Astrocyte of the hippocampus (primary cell): ENCODE measurements at regions not wholly inside any gene's neighbourhood (a gene's known extent, or its start where the extent isn't known, plus 50 kb on each side); places are given as distances from the start of the nearest gene placed in this dataset.

Experiments
- DNase-seq: peaks from one replicate; pipeline ENCODE4 v3.0.0; 2011; ENCODE audit warnings: low read depth, low spot score

- DNase-seq: no peak
Measured at GRCh38 chr2:19139386-19139785, 219.0 kb downstream of the OSR1 start.

GRCh38 chr2:19138264-19138825 is 220.1 kb downstream of the OSR1 start:
- no peak for DNase-seq

- no peak for DNase-seq
Measured at GRCh38 chr2:19137433-19137832, 221.0 kb downstream of the OSR1 start.

- no peak for DNase-seq
Measured at GRCh38 chr2:19132967-19133366, 225.5 kb downstream of the OSR1 start.

- DNase-seq: no peak
Measured at GRCh38 chr2:19131871-19132270, 226.6 kb downstream of the OSR1 start.

GRCh38 chr2:19128148-19128547 is 230.3 kb downstream of the OSR1 start:
- no peak for DNase-seq

GRCh38 chr2:19127616-19128015 is 230.8 kb downstream of the OSR1 start:
- DNase-seq: no peak

GRCh38 chr2:19125901-19126680 is 232.3 kb downstream of the OSR1 start:
- DNase-seq: no peak

GRCh38 chr2:19124135-19124534 is 234.3 kb downstream of the OSR1 start:
- peak; percentile 45 for DNase-seq

- DNase-seq: no peak
Measured at GRCh38 chr2:19123556-19123955, 234.9 kb downstream of the OSR1 start.

- no peak for DNase-seq
Measured at GRCh38 chr2:19122220-19122619, 236.2 kb downstream of the OSR1 start.

- DNase-seq: peak; percentile 56
Measured at GRCh38 chr2:19120941-19121750, 237.3 kb downstream of the OSR1 start.

- no peak for DNase-seq
Measured at GRCh38 chr2:19120181-19120580, 238.2 kb downstream of the OSR1 start.

GRCh38 chr2:19119326-19120001 is 239.0 kb downstream of the OSR1 start:
- no peak for DNase-seq

GRCh38 chr2:19116918-19117317 is 241.5 kb downstream of the OSR1 start:
- DNase-seq: no peak

GRCh38 chr2:19114754-19115231 is 243.6 kb downstream of the OSR1 start:
- DNase-seq: peak; percentile 25

- DNase-seq: no peak
Measured at GRCh38 chr2:19114126-19114525, 244.3 kb downstream of the OSR1 start.

- DNase-seq: no peak
Measured at GRCh38 chr2:19111354-19111753, 247.1 kb downstream of the OSR1 start.

- DNase-seq: peak; percentile 32
Measured at GRCh38 chr2:19109518-19109917, 248.9 kb downstream of the OSR1 start.

GRCh38 chr2:19106376-19106775 is 252.0 kb downstream of the OSR1 start:
- no peak for DNase-seq

GRCh38 chr2:19104503-19104902 is 253.9 kb downstream of the OSR1 start:
- no peak for DNase-seq
